ENCODE measurements at regions not wholly inside any gene's neighbourhood (a gene's known extent, or its start where the extent isn't known, plus 50 kb on each side); places are given as distances from the start of the nearest gene placed in this dataset.

DNA sequence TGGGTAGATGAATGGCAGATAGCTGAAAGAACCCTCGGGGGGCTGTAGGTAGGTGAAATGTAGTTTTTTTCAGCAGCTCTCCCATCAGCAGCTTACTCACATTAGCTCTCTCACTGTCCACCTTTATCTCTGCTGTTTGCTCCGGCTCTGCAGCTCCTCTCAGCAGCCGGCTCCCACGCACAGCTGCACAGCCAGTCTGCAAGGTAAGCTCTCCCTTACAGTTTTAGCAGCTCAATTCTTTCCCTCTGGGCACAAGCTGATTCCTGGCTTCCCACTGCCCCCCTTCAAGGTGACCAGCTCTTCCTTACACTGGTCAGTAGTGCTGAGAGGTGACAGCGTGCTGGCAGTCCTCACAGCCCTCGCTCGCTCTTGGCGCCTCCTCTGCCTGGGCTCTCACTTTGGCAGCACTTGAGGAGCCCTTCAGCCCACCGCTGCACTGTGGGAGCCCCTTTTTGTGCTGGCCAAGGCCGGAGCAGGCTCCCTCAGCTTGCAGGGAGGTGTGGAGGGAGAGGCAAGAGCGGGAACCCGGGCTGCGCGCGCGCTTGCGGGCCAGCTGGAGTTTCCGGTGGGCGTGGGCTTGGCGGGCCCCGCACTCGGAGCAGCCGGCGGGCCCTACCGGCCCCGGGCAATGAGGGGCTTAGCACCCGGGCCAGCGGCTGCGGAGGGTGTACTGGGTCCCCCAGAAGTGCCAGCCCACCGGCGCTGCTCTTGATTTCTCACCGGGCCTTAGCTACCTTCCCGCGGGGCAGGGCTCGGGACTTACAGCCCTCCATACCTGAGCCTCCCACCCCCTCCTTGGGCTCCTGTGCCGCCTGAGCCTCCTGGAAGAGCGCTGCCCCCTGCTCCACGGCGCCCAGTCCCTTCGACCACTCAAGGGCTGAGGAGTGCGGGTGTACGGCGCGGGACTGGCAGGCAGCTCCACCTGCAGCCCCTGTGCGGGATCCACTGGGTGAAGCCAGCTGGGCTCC, 393.6 kb downstream of the CENPC start:
- no peak for DNase-seq (ENCODE audit: low read depth)
- H3K4me3 ChIP-seq (ENCODE audit: low read depth, low read length) = no peak overlapping the region
- TF ChIP-seq, protein P1, sequence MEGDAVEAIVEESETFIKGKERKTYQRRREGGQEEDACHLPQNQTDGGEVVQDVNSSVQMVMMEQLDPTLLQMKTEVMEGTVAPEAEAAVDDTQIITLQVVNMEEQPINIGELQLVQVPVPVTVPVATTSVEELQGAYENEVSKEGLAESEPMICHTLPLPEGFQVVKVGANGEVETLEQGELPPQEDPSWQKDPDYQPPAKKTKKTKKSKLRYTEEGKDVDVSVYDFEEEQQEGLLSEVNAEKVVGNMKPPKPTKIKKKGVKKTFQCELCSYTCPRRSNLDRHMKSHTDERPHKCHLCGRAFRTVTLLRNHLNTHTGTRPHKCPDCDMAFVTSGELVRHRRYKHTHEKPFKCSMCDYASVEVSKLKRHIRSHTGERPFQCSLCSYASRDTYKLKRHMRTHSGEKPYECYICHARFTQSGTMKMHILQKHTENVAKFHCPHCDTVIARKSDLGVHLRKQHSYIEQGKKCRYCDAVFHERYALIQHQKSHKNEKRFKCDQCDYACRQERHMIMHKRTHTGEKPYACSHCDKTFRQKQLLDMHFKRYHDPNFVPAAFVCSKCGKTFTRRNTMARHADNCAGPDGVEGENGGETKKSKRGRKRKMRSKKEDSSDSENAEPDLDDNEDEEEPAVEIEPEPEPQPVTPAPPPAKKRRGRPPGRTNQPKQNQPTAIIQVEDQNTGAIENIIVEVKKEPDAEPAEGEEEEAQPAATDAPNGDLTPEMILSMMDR (conservative IDR thresholded peaks at IDR 0.05; ENCODE audit: low read depth, low read length) = no peak

DNA sequence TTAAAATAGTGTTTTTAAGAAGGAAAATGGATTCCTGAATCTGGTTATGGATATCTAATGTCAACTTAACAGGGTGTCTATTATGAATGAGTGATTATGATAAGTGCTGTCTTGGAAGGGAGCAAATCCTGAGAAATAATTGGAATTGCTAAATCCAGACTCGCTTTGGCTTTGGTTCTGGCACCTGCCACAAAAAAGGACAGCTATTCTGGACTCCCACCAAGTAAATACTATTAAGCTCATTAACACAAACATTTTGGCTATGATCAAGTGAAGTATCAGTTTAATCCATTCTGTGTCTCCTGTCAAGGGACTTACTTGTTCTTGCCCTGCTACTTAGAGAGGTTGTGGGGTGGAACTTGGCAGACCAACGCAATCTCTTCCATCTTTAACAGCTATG, 403.7 kb downstream of the CENPC start:
- no peak overlapping the region for H3K4me3 ChIP-seq (ENCODE audit: low read depth, low read length)
- TF ChIP-seq, protein P1 (conservative IDR thresholded peaks at IDR 0.05; ENCODE audit: low read depth, low read length) = no peak
- DNase-seq (ENCODE audit: low read depth) = no peak

DNA sequence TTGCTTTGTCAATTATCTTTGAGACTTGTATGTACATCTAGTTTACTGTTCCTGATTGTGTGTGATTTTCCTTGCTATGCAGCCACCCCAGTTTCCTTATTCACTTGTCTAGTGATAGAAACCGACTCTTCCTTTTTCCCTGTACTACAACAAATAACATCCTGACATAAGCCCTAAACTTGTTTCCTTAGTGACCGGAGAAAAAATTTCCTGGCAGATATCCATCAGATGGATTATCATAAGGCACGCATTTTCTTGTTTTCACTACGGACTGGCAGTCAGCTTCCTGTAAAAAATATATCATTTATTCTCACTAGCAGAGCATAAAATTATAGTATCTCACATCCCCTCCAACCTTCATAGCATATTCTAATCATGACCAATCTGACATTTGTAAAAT, 410.7 kb downstream of the CENPC start:
- TF ChIP-seq, protein P1 (conservative IDR thresholded peaks at IDR 0.05; ENCODE audit: low read depth, low read length) = no peak
- no peak overlapping the region for H3K4me3 ChIP-seq (ENCODE audit: low read depth, low read length)
- no peak for DNase-seq (ENCODE audit: low read depth)

DNA sequence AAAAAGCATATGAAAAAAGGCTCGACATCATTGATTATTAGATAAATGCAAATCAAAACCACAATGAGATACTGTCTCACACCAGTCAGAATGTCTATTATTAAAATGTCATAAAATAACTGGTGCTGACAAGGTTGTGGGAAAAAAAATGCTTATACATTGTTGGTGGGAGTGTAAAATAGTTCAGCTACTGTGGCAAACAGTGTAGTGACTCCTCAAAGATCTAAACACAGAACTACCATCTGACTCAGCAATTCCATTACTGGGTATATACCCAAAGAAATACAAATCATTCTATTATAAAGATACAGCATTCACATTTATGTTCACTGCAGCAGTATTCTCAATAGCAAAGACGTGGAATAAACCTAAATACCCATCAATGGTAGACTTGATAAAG, 412.1 kb downstream of the CENPC start:
- no peak for DNase-seq (ENCODE audit: low read depth)
- TF ChIP-seq, protein P1 (conservative IDR thresholded peaks at IDR 0.05; ENCODE audit: low read depth, low read length) = no peak
- H3K4me3 ChIP-seq (ENCODE audit: low read depth, low read length) = no peak overlapping the region

DNA sequence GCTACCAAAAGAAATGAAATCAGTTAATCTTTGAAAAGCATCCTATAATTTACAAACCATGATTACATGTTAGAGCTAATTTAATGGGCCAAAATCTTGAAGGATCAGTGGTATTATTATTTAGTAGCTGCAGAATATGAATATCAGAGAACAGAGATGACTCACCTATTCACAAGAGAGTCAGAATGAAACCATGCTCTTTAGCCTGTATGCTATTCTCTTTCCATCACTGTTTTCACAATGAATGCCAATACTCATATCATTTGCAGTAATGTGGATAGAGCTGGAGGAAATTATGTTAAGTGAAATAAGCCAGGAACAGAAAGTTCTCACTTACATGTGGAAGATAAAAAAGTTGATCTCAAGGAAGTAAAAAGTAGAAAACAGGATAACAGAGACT, 414.1 kb downstream of the CENPC start:
- no peak overlapping the region for H3K4me3 ChIP-seq (ENCODE audit: low read depth, low read length)
- TF ChIP-seq, protein P1 (conservative IDR thresholded peaks at IDR 0.05; ENCODE audit: low read depth, low read length) = no peak
- no peak for DNase-seq (ENCODE audit: low read depth)

DNA sequence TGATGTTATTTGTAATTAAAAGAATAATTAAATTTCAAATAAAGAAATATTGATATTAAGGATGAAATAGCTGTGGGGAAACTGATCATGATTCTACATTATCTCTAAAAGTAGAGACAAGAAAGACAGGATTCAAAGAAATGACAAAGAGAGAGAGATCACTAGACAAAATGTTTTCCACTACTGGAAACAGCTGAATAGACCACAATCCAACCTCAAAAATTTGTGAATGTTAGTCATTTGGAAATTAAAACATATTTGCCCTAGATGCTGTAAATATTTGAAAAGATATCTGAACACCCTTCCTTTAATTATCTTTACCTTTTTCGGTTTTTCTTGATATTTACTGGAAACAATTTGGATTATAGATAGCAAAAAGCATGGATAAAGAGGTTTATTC, 414.9 kb downstream of the CENPC start:
- no peak for DNase-seq (ENCODE audit: low read depth)
- no peak overlapping the region for H3K4me3 ChIP-seq (ENCODE audit: low read depth, low read length)
- TF ChIP-seq, protein P1 (conservative IDR thresholded peaks at IDR 0.05; ENCODE audit: low read depth, low read length) = no peak

DNA sequence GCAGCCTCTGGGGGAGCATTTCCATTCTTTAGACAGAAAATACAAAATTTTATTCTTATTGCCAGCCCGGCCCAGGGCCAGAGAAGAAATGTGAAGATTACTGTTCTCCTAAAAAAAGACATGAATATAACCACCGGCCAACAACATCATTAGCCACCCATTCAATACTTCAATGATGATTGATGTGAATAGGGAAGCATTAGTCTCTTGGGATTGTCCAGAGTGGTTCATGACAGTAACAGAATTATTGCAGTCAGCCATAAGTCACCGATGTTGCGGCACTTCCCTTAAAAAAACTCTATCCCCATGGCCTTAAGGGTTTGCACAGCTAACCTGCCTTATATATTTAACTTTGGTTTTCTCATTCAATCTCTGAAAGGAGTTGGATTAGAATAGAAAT, 418.7 kb downstream of the CENPC start:
- TF ChIP-seq, protein P1 (conservative IDR thresholded peaks at IDR 0.05; ENCODE audit: low read depth, low read length) = no peak

More for the DNA sequence above, 418.7 kb downstream of the CENPC start:
- H3K4me3 ChIP-seq (ENCODE audit: low read depth, low read length) = no peak overlapping the region
- no peak for DNase-seq (ENCODE audit: low read depth)
